Mesothelial cell of epicardium (in vitro differentiated cells): ENCODE measurements at regions not wholly inside any gene's neighbourhood (a gene's known extent, or its start where the extent isn't known, plus 50 kb on each side); places are given as distances from the start of the nearest gene placed in this dataset.
"Not testable (repeated sequence)": the region's sequence is repeated elsewhere in the genome, so short reads cannot be mapped to it uniquely, and the experiment has no call there.

Experiments used
- DNase-seq, 2 experiments: peaks; one replicate each; pipeline ENCODE4 v3.0.0; 2021; ENCODE audit warnings: low spot score in 2 of 2; ENCODE audit not compliant: unreplicated experiment in 2 of 2
- H3K27ac Mint-ChIP-seq: 2 replicates; pipeline ENCODE4 v1.8.0; 2021; ENCODE audit warnings: mixed read lengths
- H3K27me3 Mint-ChIP-seq: 2 replicates; pipeline ENCODE4 v1.8.0; 2021; ENCODE audit warnings: low read depth, mixed read lengths
- H3K36me3 Mint-ChIP-seq: 2 replicates; pipeline ENCODE4 v1.8.0; 2021; ENCODE audit warnings: mixed read lengths
- H3K4me1 Mint-ChIP-seq: 2 replicates; pipeline ENCODE4 v1.8.0; 2021; ENCODE audit warnings: mixed read lengths
- H3K4me3 Mint-ChIP-seq: 2 replicates; pipeline ENCODE4 v1.8.0; 2021; ENCODE audit warnings: mild to moderate bottlenecking, moderate library complexity, mixed read lengths
- H3K9me3 Mint-ChIP-seq: 2 replicates; pipeline ENCODE4 v1.8.0; 2021; ENCODE audit warnings: mixed read lengths
- TF ChIP-seq, protein P1 (sequence below): fragments of 200-600 bp; sonication (generic); IDR thresholded peaks from one replicate; pipeline ENCODE4 v1.5.0; 2021; ENCODE audit warnings: antibody characterized with exemption; ENCODE audit not compliant: unreplicated experiment

DNA sequence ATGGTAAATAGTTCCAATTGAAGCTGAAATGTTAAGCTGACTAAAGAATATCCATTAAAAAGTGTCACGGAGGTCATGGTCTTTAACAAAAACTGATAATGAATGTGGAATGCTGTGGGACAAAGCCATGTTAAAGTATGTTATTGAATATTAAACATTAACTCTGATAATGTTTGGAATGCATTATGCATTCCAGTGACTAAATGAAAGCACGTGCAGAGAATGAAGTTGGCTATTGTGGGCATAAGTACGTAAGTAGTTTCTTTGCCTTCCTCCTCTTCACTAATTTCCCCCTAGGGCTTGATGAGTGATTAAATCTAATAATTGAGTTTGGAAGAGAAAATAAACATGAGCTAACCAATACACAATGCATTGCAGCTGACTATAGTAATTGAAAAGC is 640.4 kb upstream of the CDH10 start:
- H3K27me3 Mint-ChIP-seq: no peaks in the 10 kb centered on the region
- DNase-seq: no peak
- peaks cover 10% of the 10 kb centered on the region for H3K4me1 Mint-ChIP-seq

DNA sequence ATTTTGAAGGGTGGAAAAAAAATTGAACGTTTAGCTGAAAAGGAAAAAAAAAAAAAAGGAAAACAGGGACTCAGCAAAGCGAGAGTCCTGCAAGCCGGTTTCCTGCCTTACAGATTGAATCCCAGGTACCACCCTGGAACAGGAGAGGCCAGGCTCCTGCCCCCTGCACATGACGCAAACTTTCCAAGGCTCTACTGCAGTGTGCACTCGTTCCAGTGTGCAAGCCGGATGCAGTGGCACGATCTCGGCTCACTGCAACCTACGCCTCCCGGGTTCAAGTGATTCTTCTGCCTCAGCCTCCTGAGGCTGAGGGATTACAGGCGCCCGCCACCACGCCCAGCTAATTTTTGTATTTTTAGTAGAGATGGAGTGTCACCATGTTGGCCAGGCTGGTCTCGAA is 618.7 kb upstream of the CDH10 start:
- not testable (repeated sequence) for H3K4me1 Mint-ChIP-seq, H3K4me3 Mint-ChIP-seq, DNase-seq, H3K36me3 Mint-ChIP-seq, H3K27me3 Mint-ChIP-seq, H3K27ac Mint-ChIP-seq
- H3K9me3 Mint-ChIP-seq: peaks cover 18% of the 10 kb centered on the region

More for the DNA sequence above, 640.4 kb upstream of the CDH10 start:
- H3K4me3 Mint-ChIP-seq: no peak overlapping the region
- peaks cover 10% of the 10 kb centered on the region for H3K9me3 Mint-ChIP-seq
- no peaks in the 10 kb centered on the region for H3K36me3 Mint-ChIP-seq
- no peak overlapping the region for H3K27ac Mint-ChIP-seq
- TF ChIP-seq, protein P1, sequence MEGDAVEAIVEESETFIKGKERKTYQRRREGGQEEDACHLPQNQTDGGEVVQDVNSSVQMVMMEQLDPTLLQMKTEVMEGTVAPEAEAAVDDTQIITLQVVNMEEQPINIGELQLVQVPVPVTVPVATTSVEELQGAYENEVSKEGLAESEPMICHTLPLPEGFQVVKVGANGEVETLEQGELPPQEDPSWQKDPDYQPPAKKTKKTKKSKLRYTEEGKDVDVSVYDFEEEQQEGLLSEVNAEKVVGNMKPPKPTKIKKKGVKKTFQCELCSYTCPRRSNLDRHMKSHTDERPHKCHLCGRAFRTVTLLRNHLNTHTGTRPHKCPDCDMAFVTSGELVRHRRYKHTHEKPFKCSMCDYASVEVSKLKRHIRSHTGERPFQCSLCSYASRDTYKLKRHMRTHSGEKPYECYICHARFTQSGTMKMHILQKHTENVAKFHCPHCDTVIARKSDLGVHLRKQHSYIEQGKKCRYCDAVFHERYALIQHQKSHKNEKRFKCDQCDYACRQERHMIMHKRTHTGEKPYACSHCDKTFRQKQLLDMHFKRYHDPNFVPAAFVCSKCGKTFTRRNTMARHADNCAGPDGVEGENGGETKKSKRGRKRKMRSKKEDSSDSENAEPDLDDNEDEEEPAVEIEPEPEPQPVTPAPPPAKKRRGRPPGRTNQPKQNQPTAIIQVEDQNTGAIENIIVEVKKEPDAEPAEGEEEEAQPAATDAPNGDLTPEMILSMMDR: no peak

GRCh38 chr5:25262221-25262620 is 617.4 kb upstream of the CDH10 start:
- Mint-ChIP-seq H3K9me3 (peaks cover 6% of the 10 kb centered on the region), H3K27ac (no peak overlapping the region), H3K4me1 (no peaks in the 10 kb centered on the region), H3K27me3 (no peaks in the 10 kb centered on the region), H3K4me3 (no peak overlapping the region), H3K36me3 (no peaks in the 10 kb centered on the region)
- no peak for DNase-seq
- TF ChIP-seq, protein P1: no peak

DNA sequence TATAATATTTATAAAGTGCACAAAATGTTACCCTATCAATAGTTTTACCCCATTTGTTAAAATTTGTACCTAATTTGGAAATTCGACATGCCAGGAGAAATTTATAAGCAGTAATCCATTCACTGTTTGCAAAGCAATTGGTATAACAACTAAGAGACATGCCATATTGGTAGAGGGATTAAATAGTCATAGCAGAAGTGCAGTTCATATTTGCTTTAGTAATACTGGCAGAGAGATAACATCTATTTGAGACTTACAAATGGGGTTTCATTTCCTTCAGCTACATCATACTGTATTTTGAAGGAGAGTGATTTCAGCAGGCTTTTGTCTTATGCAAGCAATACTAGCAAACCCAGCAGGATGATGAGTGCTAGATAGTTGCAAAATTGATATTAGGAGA is 610.4 kb upstream of the CDH10 start:
- DNase-seq: no peak
- H3K36me3 Mint-ChIP-seq: no peaks in the 10 kb centered on the region
- no peaks in the 10 kb centered on the region for H3K9me3 Mint-ChIP-seq
- no peak overlapping the region for H3K4me3 Mint-ChIP-seq
- TF ChIP-seq, protein P1: no peak
- H3K27ac Mint-ChIP-seq: no peak overlapping the region
- H3K4me1 Mint-ChIP-seq: no peaks in the 10 kb centered on the region
- peaks cover 2% of the 10 kb centered on the region for H3K27me3 Mint-ChIP-seq

DNA sequence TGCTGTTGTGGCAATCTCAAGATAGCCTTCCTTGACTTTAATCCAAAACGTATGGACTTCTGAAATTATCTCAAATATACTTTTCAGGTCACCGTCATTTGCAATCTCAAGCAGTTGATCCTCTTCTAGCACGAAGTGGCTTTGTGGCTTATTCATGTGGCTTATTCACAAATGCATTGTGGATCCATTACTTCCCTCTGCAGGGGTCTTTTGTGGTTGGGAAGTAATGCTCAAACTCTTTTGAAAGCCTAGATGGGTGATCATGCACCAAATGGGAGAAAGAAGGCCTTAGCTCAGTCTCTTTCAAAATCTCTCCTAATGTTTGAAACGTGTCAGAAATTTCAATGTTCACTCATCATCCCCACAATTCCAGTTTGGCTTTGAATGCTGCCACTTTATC is 597.2 kb upstream of the CDH10 start:
- TF ChIP-seq, protein P1: no peak
- no peaks in the 10 kb centered on the region for H3K27me3 Mint-ChIP-seq
- no peaks in the 10 kb centered on the region for H3K9me3 Mint-ChIP-seq
- H3K4me3 Mint-ChIP-seq: no peak overlapping the region
- H3K4me1 Mint-ChIP-seq: peaks cover 2% of the 10 kb centered on the region
- no peak for DNase-seq
- no peaks in the 10 kb centered on the region for H3K36me3 Mint-ChIP-seq
- H3K27ac Mint-ChIP-seq: no peak overlapping the region

GRCh38 chr5:25238720-25239119 is 593.9 kb upstream of the CDH10 start:
- not testable (repeated sequence) for H3K4me1 Mint-ChIP-seq, DNase-seq, H3K27me3 Mint-ChIP-seq, H3K36me3 Mint-ChIP-seq, H3K27ac Mint-ChIP-seq, H3K4me3 Mint-ChIP-seq, H3K9me3 Mint-ChIP-seq

- TF ChIP-seq, protein P1: no peak
- Mint-ChIP-seq H3K9me3 (no peaks in the 10 kb centered on the region), H3K4me3 (no peak overlapping the region), H3K27me3 (peaks cover 1% of the 10 kb centered on the region), H3K36me3 (no peaks in the 10 kb centered on the region), H3K4me1 (peaks cover 1% of the 10 kb centered on the region), H3K27ac (no peak overlapping the region)
- no peak for DNase-seq
Observed at GRCh38 chr5:25224316-25224982, 579.7 kb upstream of the CDH10 start.

DNA sequence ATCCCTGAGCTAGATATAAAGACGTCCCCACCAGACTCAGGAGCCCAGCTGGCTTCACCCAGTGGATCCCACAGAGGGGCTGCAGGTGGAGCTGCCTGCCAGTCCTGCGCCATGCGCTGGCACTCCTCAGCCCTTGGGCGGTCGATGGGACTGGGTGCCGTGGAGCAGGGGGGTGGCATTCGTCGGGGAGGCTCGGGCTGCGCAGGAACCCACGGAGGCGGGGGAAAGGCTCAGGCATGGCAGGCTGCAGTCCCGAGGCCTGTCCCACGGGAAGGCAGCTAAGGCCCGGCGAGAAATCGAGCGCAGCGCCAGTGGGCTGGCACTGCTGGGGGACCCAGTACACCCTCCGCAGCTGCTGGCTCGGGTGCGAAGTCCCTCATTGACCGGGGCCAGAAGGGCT is 555.1 kb upstream of the CDH10 start:
- H3K4me3 Mint-ChIP-seq, H3K36me3 Mint-ChIP-seq, DNase-seq, H3K27ac Mint-ChIP-seq, H3K27me3 Mint-ChIP-seq, H3K4me1 Mint-ChIP-seq: not testable (repeated sequence)
- peaks cover 13% of the 10 kb centered on the region for H3K9me3 Mint-ChIP-seq
